CMK (cell line): ENCODE measurements at regions not wholly inside any gene's neighbourhood (a gene's known extent, or its start where the extent isn't known, plus 50 kb on each side); places are given as distances from the start of the nearest gene placed in this dataset.

ENCODE experiments used
- DNase-seq: peaks from one replicate; pipeline ENCODE4 v3.0.0-alpha.2; 2010; ENCODE audit warnings: low read depth

DNA sequence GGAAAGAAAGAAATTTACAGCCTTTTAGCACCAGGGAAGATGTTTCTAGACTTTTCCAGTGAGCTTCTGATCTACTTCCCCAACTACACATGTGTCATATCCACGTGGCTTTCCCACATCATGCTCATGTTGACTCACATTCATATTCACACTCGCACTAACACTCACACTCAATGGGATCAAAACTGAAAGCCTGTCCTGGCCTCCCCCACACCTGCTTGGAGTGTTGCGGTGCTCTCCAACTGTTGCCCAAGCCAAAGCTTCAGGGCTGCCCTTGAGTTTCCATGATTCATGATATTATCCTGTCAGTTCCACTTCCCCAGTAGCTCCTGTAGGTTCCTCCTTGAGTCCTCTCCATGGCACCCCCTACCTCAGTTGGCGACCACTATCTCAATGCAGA is 444.4 kb downstream of the GATA3 start:
- no peak for DNase-seq

DNA sequence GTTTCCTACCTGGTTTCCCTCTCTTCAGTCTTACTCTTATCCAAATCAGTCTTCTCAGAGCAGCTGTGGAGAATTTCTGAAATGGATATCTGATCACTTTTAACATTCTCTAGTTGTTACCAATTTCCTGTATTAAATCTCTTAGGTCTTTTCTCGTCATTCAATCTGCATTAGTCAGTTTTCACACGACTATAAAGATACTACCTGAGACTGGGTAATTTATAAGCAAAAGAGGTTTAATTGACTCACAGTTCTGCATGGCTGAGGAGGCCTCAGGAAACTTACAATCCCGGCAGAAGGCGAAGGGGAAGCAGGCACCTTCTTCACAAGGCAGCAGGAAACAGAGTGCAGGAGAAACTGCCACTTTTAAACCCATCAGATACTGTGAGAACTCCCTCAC is 444.8 kb downstream of the GATA3 start:
- DNase-seq: no peak

DNA sequence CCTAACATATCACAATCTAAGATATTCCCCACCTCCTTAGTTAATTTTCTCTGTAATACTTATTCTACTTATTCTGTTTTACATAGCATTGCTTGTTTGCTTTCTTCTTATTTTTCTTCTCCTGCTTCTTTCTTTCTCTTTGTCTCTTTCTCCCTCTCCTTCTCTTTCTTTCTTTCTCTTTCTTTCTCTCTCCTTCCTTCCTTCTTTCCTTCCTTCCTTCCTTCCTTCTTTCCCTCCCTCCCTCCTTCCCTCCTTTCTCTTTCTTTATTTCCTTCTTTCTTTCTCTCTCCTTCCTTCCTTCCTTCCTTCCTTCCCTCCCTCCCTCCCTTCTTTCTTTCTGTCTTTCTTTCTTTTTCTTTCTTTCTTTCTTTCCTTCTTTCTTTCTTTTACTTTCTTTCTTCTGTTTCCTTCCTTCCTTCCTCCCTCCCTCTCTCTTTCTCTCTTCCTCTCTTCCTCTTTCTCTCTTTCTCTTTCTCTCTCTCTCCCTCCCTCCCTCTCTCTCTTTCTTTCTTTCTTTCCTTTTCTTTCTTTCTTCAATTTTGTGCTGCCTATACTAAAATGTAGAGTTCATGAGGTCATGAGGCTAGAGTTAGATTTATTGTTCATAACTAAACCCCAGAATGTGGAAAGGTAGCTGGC is 445.4 kb downstream of the GATA3 start:
- no peak for DNase-seq

DNA sequence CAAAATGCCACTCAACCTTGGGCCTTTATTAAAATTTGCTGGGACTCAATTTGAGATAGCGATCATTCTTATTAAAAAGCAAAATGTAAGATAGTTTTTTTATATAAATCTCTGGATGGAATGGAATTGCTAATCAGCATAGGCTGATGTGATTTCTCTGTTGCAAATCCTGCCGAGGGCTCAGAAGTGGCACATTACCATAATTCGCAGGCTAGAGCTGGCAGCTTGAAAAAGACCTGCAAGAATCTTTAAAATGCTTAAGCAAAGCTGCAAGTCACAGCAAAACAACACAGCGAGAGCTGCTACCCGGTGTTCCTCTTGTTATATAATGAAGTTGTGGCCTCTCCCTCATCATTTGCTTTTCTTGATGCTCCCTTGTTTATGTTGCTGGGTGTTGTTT is 448.1 kb downstream of the GATA3 start:
- DNase-seq: no peak

DNA sequence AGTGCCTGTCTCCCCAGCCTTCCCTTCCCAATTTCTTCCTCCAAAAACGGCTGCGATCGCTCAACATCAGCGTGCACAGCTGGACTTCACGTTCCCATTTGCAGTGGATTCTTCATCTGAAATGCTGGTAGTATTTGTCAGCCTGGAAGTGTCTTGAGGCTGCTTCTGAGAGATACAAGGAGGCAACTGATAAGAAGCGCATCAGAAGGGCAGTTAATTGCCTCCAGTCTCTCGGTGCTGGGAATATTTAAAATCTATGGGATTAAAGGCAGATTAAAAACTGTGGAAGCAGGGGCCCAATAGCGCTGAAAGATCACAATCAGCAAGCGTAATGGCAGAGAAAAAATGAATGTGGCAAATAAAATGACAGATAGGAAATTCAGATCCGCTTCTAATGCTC is 450.0 kb downstream of the GATA3 start:
- no peak for DNase-seq

DNA sequence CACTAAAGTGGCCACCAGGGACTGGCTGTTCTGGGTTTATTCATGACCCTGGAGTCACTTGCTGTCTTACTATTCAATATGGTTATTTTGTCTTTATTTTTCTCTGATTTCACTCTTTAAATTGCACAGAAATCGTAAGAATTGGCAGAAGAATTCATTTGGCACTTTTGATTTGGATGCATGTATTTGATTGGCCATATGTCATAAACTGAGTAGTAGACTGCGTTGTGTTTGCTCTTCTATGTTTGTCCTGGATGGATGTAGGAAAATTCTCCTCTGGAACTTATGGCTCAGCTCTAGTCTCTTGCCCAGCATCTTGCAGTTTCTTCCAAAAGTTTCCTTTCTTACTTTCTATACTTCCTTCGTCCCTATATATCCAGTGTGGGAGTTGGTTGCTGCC is 452.7 kb downstream of the GATA3 start:
- no peak for DNase-seq

DNA sequence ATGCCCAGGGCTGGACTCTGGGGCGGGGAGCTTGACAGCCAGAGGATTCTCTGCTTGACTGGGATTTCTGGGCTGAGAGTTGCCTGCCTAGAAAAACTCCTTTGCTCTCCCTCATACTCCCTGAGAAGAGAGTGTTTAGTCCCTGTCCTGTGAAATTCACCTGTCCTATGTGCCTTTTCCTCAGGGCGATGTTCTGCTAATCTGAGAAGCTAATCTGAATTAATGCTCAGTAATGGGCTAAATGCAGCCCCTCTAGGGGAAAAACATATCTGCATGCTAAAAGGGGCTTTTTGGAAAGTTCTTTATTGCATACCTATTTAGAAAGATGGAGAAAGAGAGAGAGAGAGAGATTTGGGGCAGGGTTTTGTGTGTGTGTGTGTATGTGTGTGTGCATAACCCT is 454.4 kb downstream of the GATA3 start:
- DNase-seq: no peak

DNA sequence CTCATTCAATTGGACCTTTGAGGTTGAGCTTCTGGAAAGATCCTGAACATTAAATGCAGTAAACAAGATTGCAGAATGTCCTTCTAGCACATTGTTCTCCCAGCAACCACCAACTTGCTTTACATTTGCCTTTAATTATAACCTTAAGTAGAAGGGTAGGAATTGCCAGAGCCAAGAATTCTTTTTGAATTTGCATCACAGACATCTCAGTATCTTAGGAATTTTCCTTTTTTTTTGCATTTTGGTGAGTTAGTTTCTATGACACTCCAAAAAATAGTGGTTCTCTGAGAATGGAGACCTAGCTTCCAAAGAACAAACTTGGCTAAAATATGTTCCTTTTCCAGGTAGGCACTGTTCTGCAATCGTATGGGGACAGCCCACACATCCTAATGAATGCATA is 456.0 kb downstream of the GATA3 start:
- no peak for DNase-seq

DNA sequence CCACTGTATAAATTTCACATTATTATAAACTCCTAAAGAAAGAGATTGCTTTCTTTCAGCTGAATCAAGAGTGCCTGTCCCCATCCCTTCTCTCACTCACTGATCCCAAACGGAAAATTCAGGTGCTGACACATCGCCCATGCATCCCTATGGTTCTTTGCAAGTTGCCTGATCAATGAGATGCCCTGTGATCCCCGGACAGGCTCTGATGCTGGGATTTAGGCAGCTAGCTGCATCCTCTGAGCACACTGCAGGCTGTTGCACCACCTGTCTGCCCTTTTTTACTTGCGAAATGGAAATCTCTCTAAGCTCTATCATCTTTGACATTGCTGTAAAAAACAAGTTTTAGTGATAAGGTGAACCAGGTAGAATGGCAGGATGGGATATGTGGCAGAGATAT is 456.5 kb downstream of the GATA3 start:
- no peak for DNase-seq

DNA sequence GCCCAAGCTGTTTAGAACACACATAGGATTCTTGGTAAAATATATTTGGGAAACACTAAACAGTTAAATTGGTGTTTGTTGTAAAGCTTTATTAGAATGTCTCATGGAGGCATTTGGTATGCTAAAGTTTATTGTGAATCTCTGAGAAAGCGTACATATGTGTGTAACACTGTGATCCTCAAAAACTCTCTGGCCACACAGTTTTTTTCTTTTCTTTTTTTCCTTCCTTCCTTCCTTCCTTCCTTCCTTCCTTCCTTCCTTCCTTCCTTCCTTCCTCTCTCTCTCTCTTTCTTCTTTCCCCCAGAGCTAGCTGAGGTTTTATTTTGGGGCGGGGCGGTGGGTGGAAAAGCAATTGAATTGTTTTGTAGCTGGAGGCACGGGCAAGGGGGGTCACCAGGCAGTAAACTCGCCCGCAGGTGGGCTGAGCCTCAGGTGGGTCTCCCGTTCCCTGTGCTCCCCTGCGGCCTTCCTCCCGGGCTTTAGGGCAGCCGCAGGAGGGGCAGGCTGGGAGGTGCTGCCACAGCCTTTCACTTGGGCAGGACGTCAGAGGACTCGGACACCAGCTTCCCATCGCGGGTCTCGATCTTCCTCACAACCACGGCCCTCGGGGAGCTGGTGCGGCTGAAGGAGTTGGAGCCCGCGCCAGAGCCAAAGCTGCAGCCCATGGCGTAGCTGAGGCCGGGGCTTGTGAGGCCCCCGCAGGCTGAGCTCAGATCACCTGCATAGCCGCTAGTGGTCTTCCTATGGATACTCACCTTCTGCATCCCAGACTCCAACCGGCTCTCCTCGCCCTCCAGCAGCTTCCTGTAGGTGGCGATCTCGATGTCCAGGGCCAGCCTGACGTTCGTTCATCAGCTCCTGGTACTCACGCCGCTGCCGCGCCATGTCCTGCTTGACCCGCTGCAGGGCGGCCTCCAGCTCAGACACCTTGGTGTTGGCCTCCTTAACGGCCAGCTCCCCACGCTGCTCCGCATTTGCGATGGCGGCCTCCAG is 459.0 kb downstream of the GATA3 start:
- DNase-seq: no peak

DNA sequence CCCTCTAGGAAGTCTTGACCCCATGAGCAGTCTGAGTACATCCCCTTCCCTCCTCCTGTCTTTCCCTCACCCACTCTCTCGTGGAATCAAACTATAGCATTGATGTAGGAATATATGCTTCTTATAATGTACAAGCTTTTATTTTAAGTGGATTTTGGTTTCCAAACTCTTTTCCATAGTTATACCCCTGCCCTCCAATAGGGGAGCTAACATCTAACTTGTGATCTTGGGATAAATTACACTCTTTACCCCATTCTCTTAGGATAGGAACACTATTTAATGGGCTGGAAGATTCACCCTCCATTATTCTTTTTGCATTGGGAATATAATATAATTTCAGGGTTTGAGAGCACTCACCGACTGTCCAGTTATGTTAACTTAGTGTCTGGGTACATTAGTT is 465.9 kb downstream of the GATA3 start:
- DNase-seq: no peak

DNA sequence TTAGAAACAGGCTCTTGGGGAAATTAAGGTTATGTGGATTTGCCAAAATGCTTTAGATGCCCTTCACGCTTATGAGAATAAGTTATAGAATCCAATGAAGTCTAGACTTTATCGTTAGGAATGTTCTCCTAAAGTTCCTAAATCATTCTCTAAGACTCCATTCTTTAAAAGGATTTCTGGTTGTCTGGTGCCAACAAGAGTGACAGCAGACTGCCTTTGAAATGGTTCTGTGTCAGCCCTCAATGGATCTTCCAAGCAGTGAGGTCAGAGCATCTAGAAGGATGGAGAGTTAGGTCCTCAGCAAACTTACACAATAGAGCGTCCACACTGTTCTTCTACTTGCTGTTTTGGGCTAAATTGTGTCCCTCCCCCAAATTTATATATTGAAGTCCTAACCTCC is 473.3 kb downstream of the GATA3 start:
- no peak for DNase-seq

DNA sequence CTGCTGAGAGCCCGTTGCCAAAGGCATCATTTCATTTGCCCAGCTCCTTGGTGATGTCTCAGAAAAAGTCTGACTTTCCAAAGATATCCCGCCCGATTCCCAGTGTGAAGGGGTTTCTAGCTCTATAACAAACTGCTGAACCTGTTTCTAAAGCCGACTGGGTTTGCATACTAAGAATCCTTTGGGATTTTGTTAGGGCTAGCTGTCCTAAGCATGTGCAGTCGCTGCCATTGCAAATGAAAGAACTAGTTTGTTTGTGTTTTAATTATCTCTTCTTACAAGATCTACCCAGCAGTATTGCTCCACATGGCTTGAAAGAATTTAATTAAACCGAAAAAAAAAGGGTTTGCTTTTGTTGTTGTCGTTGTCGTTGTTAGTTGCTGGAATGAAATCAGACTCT is 476.6 kb downstream of the GATA3 start:
- DNase-seq: no peak

DNA sequence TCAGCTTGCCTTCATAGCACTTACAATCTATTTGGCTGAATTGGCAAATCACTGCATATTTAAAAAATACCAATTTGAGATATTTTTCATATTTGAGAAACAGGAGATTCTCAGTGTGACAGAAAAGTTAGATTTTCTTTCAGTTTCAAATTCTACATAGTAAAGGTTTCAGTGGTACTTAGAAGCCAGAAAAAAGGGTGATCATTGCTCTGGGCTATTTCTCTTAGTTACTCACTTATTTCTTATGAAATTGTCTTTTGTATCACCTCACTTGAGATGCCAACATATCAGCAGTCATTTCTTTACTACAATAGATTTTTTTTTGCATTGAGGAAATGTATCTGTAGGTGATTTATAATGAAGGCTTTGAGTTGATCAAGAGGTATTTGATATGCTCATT is 478.2 kb downstream of the GATA3 start:
- no peak for DNase-seq

DNA sequence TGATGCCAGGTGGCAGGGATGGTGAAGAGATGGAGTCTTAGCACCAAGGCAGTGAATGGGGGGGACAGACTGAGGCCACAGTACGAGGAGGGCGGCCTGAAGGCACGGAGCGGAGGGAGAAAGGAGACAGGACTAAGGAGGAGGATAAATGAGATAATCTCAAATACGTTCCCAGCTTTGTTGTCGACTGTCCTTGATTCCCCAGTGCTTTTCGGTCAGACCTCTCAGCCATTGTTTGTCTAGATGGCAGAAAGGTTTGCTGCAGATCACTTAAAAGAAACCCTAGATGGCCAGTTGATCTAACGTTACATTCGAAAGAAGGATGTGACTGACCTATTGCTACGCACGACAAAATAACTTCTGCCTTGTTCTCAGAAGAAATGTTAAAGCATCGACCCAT is 479.0 kb downstream of the GATA3 start:
- no peak for DNase-seq

DNA sequence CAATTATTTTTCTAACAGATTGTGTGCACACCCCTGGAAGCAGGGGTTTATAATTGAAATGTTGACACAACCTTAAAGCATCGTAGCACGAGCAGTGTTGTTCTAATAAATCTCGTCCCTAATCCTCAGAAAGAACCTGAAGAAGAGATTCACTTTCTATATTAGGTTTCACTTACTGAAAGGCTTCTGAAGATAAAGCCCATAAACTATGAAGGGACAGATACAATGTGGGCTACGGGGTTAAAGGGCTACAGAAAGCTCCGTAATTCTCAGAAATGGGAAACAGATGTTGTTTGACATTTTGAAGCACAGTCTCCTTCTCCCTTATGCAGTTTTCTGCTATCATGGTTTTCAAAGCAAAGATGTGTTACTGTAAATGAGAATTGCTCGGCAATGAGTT is 479.6 kb downstream of the GATA3 start:
- no peak for DNase-seq

DNA sequence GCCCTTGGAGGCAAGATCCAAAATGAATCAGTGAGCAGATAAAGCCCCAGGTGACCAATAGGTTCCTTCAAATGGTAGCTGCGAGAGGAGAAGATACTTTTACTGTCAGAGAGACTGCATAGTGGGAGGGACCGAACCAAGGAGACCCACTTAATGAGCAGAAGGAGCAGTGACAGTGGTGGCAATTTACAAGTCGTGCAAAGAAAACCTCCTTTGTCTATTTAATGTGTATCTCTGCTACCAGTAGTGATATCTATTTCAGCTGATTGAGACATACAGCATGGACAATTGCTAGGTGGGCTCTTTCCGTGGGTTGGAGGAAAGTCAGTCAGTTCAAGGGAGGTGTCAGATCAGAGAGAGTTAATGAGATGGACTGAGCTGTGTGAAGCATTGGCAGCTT is 480.4 kb downstream of the GATA3 start:
- DNase-seq: no peak

DNA sequence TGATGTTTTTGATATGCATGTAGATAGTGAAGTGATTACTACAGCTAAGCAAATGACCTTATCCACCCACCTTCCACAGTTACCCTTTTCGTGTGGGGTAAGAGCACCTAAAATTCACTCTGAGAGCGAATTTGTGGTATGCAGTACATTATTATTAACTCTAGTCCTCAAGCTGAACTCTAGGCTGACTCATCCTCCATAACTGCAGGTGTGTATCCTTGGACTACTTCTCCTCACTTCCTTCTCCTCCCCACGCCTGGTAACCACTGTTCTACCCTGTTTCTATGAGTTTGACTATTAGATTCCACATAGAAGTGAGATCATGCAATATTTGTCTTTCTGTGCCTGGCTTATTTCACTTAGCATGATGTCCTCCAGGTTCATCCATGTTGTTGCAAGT is 484.6 kb downstream of the GATA3 start:
- DNase-seq: no peak

DNA sequence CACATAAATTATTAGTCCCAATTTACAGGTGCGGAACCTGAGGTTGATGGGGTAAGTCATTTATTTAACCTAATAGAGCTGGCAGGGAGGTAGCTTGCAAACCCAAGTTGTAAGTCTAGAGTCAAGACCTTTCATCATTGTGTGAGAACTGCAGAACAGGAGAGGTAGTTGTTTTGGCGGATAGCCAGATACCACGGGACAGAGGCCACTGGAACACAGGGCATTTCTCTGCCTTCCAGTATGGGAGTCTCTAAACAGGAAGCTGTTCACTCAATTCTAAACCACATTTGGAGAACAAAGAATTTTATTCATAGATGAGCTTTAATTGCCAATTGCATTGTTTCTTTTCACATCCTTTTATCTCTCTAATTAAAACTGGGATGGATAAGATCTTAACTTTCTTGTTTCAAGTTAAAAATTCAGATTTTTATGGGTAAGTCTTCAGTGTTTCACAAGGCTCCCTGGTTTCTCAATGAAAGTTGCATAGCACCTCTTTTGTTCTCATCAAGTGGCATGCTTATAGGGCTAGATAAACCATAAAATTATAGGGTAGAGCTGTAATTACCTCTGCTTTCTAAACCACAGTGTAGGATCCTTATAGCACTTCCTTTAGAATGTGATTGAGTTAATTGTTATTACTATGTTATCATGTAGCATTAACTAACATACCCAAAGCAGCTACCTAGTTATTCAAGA is 489.0 kb downstream of the GATA3 start:
- DNase-seq: no peak

DNA sequence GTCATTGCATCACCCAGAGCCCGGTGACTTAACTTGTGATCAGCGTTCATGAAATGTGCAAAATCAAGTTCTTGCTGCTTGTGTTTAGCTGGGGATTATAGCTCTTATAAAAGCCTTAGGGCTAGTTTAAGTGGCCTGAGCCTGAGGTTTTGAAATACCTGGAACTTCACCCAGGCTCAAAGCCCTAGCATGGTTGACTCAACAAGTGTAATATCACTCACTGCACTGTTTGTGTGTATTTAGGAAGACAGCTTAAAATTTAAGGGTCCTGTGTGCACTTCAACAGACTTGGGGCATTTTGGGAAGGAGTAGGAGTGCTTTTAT is 489.5 kb downstream of the GATA3 start:
- no peak for DNase-seq

DNA sequence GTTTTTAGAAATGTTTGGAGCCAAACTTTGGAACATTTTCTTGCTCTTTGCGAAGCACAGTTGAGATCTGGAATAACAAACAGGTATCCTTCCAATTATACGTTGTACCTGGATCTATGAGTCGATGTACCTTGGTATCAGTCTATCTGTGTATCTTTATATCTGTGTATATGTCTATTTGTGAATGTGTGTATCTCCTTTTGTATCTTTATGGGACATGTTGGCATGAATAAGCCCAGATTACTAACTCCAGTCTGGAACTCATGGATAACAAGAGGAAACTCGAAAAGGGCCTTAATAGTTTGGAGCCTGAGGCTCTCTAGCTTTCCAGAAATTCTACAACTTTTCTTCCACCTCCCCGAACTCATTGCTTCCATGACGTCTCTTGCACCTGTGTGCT is 490.0 kb downstream of the GATA3 start:
- no peak for DNase-seq

DNA sequence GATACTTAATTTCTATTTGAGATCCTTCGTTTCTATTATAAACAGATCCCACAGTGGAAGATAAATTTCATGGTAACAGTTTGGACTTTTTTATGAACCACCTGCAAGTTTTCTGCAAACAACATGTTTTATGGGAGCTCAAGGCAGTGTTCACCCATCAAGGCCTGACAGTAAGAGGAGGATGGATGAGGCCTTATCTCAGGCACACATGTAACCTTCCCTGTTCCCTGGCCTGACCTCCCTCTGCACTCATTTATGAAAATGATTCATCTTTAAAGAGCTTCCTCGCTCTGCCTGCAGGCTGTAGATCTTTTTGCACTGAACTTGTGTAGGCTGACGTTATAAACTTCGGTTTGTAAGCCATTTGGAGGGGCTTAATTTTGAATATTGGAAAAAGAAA is 500.1 kb downstream of the GATA3 start:
- no peak for DNase-seq

DNA sequence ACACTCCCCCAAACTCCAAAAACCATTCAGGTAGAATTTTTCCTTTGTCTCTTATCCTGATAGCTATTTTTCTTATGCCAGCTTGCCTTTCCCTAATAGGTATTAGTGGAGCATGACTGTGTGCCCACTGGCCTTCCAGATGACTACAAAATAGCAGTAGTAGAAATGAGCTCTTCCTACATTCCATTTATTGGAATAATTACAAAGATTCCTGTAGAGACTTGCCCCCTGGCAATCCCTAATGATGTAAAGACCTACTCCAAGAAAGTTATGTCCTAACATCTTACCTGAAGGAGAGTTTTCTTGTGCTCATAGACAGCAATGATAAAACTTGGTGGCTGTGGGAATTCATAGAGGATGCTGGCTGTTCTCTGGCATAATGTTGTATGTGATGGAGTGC is 501.8 kb downstream of the GATA3 start:
- no peak for DNase-seq
